AG10803 (cell line): ENCODE measurements at regions not wholly inside any gene's neighbourhood (a gene's known extent, or its start where the extent isn't known, plus 50 kb on each side); places are given as distances from the start of the nearest gene placed in this dataset.

ENCODE experiments used
- DNase-seq: peaks from one replicate; pipeline ENCODE4 v3.0.0; 2010; ENCODE audit warnings: low read depth
- H3K4me3 ChIP-seq: 2 replicates; pipeline ENCODE4 v1.5.1; 2011; ENCODE audit warnings: mild to moderate bottlenecking, low read length, control low read depth
- TF ChIP-seq, protein P1 (sequence below): conservative IDR thresholded peaks from 2 replicates; pipeline ENCODE4 v1.5.1; 2011; ENCODE audit warnings: mild to moderate bottlenecking, low read length, control low read depth, inconsistent platforms

DNA sequence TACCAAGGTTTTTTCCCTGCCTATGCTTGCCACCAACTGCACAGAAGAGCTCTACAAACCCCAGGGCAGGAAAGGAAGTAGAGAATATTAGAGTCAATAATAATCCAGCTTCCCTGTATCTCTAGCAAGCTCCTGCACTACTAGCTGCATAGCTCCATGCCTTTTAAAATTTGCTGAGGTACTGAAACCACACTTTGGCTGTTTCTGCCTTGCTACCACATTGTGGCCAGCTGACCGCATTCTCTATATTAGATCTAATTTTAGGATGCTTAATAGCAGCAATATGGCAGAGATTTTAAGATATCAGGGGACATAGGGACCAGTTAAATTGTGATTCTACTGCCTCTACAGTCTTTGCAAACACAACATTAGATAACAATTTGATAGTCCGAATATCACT, 534.6 kb downstream of the MBD2 start:
- TF ChIP-seq, protein P1, sequence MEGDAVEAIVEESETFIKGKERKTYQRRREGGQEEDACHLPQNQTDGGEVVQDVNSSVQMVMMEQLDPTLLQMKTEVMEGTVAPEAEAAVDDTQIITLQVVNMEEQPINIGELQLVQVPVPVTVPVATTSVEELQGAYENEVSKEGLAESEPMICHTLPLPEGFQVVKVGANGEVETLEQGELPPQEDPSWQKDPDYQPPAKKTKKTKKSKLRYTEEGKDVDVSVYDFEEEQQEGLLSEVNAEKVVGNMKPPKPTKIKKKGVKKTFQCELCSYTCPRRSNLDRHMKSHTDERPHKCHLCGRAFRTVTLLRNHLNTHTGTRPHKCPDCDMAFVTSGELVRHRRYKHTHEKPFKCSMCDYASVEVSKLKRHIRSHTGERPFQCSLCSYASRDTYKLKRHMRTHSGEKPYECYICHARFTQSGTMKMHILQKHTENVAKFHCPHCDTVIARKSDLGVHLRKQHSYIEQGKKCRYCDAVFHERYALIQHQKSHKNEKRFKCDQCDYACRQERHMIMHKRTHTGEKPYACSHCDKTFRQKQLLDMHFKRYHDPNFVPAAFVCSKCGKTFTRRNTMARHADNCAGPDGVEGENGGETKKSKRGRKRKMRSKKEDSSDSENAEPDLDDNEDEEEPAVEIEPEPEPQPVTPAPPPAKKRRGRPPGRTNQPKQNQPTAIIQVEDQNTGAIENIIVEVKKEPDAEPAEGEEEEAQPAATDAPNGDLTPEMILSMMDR: no peak
- no peak for DNase-seq
- no peak overlapping the region for H3K4me3 ChIP-seq

DNA sequence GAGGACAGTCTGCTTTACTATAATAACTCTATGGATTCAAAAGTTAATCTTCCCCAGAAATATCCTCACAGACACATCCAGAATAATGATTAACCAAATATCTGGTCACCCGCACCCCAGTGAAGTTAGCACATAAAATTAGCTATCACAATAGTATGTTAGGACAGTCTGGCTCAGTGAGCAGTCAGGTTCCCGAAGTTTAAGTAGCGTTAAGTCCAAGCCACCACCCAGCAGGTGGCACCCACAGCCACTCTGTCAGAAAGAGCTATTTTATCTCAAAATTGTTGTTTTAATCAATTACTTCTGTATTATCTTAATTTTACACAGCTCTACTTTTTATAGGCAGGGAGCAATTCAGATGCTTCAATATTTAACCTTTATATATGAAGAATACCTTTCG, 537.5 kb downstream of the MBD2 start:
- TF ChIP-seq, protein P1: 0 out of 2 replicates have a peak, but pooled peaks have one; percentile 14
- DNase-seq: no peak
- no peak overlapping the region for H3K4me3 ChIP-seq

DNA sequence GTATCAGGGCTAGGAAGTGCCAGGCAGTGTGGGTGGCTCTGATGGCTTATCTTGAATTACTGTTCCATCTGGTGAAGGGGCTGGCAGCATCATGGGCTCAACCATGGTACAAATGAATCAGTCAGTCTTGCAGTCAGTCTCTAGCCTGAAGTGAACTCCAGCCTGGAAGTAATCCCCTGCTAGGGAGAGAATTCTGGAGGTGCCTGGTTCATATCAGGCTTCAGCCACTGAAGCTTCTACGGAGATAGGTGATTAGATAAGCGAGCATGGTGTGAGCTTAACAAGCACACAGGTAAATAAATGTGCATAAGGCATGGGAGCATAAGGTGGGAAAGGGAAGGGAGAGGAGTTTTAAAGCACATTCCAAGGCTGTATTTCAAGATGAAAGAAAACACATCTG, 541.7 kb downstream of the MBD2 start:
- H3K4me3 ChIP-seq: no peak overlapping the region
- DNase-seq: no peak
- TF ChIP-seq, protein P1: no peak

DNA sequence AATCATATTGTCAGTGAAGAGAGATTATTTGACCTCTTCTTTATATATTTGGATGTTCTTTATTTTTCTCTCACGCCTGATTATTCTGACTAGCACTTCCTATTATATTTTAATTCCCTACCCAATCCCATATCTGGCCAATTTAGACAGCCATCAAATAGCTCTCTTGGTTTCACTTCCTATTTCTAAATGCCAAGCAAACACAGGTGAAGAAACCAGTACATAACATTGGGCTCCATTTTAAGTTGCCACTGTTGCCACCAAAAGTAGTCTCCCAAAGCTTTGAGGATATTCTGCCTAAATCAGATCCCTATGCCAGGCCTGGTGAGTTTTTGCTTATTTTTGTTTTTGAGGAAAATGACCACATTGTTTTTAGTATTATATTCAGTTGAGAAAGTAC, 547.0 kb downstream of the MBD2 start:
- TF ChIP-seq, protein P1: no peak
- DNase-seq: no peak

DNA sequence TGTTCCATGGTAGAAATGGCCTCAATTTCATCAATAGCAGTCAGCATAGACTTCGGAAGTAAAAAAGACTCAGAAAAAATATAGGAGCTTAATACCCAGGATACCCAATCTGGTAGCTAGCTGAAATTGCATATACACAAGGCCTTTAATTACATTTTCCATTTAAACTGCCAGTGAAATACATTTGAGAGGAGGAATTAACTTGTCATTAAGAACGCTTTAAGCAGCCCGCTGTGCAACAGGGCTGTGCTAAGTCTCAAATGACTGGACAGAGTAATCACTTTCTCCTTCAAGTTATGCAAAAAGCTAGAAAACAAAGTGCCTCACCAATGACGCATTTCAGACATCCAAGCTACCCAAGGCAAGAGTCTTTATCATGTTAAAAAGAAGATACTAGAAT, 558.8 kb downstream of the MBD2 start:
- DNase-seq: no peak

More for the DNA sequence above, 547.0 kb downstream of the MBD2 start:
- H3K4me3 ChIP-seq: no peak overlapping the region

DNA sequence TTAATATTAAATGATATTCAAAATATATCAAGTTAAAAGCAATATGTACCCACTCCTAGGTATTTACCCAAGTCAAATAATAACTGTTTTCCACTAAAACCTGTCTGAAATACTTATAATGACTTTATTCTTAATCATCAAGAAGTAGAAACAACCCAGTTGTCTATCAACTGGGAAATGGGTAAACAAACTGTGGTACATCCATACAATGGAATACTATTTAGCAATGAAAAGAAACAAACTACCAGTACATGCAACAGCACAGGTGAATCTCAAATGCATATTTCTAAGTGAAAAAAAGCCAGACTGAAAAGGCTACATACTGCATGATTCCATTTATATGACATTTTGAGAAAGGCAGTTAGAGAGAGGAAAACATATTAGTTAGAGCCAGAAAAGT, 559.9 kb downstream of the MBD2 start:
- DNase-seq: no peak
- H3K4me3 ChIP-seq: no peak overlapping the region
- TF ChIP-seq, protein P1: no peak

More for the DNA sequence above, 558.8 kb downstream of the MBD2 start:
- TF ChIP-seq, protein P1: no peak
- no peak overlapping the region for H3K4me3 ChIP-seq

DNA sequence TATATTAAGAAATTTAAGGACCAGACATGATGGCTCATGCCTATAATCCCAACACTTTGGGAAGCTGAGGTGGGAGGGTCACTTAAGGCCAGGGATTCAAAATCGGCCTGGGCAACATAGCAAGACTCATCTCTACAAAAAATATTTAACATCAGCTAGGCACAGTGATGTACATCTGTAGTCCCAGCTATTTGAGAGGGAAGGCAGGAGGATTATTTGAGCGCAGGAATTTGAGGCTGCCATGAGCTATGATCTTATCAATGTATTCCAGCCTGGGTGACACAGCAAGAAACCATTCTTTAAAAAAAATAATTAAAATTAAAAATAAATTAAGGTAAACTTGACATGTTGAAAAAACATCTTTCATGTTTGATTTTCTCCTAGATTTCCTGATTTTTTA, 564.2 kb downstream of the MBD2 start:
- DNase-seq: no peak
- TF ChIP-seq, protein P1: no peak
- H3K4me3 ChIP-seq: no peak overlapping the region
